Endothelial cell of umbilical vein (primary cell): ENCODE measurements at regions not wholly inside any gene's neighbourhood (a gene's known extent, or its start where the extent isn't known, plus 50 kb on each side); places are given as distances from the start of the nearest gene placed in this dataset.

Experiments used
- BruUV-seq: library from RNA; stranded (reverse); fragments of 400-500 nt; replicated peaks from 2 replicates; lab custom pipeline; 2021; lab: Mats Ljungman, UMichigan
- CTCF ChIA-PET: fragments of 300-600, 350-600 bp; sonication (Branson Sonifier 250); formaldehyde crosslinking; loops from one replicate; lab custom pipeline; 2021; ENCODE audit warnings: antibody characterized with exemption, inconsistent platforms; lab: Charles Lee
- POLR2A ChIA-PET: fragments of 300-600, 350-600 bp; sonication (Branson Sonifier 250); formaldehyde crosslinking; loops from one replicate; lab custom pipeline; 2021; ENCODE audit warnings: antibody characterized with exemption, inconsistent platforms; lab: Charles Lee
- DNase-seq: peaks from one replicate; pipeline ENCODE4 v3.0.0-alpha.2; 2011; ENCODE audit warnings: low read depth, low spot score
- FAIRE-seq: peaks from 2 replicates; lab custom pipeline; 2011; peaks lifted over from hg19 to GRCh38; lab: Jason Lieb, UNC
- H2AFZ ChIP-seq: 2 replicates; pipeline ENCODE4 v1.6.0; 2012; ENCODE audit warnings: low read depth, low read length, control low read depth, inconsistent platforms
- H3K27ac ChIP-seq: 2 replicates; pipeline ENCODE4 v1.5.1; 2011; ENCODE audit warnings: low read depth, mild to moderate bottlenecking, control low read depth, low read length, moderate library complexity; ENCODE audit not compliant: insufficient read depth
- H3K27me3 ChIP-seq, 2 experiments: 2 replicates each; pipeline versions ENCODE4 v1.6.0 to v1.6.1; 2011; ENCODE audit warnings: low read length in 2 of 2, mixed read lengths in 1 of 2; ENCODE audit not compliant: control insufficient read depth in 2 of 2, insufficient read depth in 2 of 2
- H3K36me3 ChIP-seq, 2 experiments: 2 replicates in 1 of 2; 3 replicates in 1 of 2; pipeline ENCODE4 v1.5.1; 2011; ENCODE audit warnings: low read length in 2 of 2, mild to moderate bottlenecking in 1 of 2, moderate library complexity in 1 of 2; ENCODE audit not compliant: control insufficient read depth in 2 of 2, insufficient read depth in 2 of 2; ENCODE audit errors: extremely low read depth in 1 of 2
- H3K4me1 ChIP-seq: 3 replicates; pipeline ENCODE4 v1.5.1; 2011; ENCODE audit warnings: mild to moderate bottlenecking, low read length; ENCODE audit not compliant: control insufficient read depth, insufficient read depth; ENCODE audit errors: extremely low read depth
- H3K4me2 ChIP-seq: 2 replicates; pipeline ENCODE4 v1.6.1; 2011; ENCODE audit warnings: low read length, control low read depth, mixed read lengths; ENCODE audit not compliant: insufficient read depth
- H3K4me3 ChIP-seq, 3 experiments: fragments of 200-600 bp in 1 of 3; sonication (generic), shearing (Covaris generic) in 1 of 3; replicated peaks in 1 of 3; 2 replicates each; pipeline ENCODE4 v1.5.1; 2011 to 2016; ENCODE audit warnings: control low read depth in 3 of 3, low read length in 3 of 3, mild to moderate bottlenecking in 2 of 3, inconsistent platforms in 1 of 3, low read depth in 1 of 3, moderate library complexity in 1 of 3; ENCODE audit not compliant: insufficient read depth in 1 of 3
- H3K79me2 ChIP-seq: 2 replicates; pipeline ENCODE4 v1.6.0; 2012; ENCODE audit warnings: low read length, inconsistent platforms; ENCODE audit not compliant: control insufficient read depth, insufficient read depth
- H3K9ac ChIP-seq: replicated peaks from 2 replicates; pipeline ENCODE3; 2011; ENCODE audit warnings: low read length, control low read depth; ENCODE audit not compliant: insufficient read depth; ENCODE audit errors: extremely low read depth
- H3K9me1 ChIP-seq: replicated peaks from 3 replicates; pipeline ENCODE4 v1.6.0; 2011; ENCODE audit warnings: mild to moderate bottlenecking, low read length; ENCODE audit not compliant: control insufficient read depth, insufficient read depth; ENCODE audit errors: extremely low read depth
- H3K9me3 ChIP-seq: replicated peaks from 2 replicates; pipeline ENCODE4 v1.5.1; 2012; ENCODE audit warnings: low read length, inconsistent platforms; ENCODE audit not compliant: control insufficient read depth, insufficient read depth
- H4K20me1 ChIP-seq: replicated peaks from 2 replicates; pipeline ENCODE3; 2011; ENCODE audit warnings: mild to moderate bottlenecking, low read length; ENCODE audit not compliant: control insufficient read depth, insufficient read depth; ENCODE audit errors: extremely low read depth
- CTCF ChIP-seq, 2 donors: IDR thresholded peaks; 1 replicate in 1 of 2; 2 replicates in 1 of 2; pipeline ENCODE4 v1.5.1; 2011; ENCODE audit warnings: low read length in 2 of 2, mild to moderate bottlenecking in 2 of 2, moderate library complexity in 2 of 2, control low read depth in 1 of 2, inconsistent platforms in 1 of 2, low read depth in 1 of 2; ENCODE audit not compliant: insufficient read depth in 1 of 2; ENCODE audit errors: extremely low read depth in 1 of 2
- EZH2 ChIP-seq: IDR thresholded peaks from 2 replicates; pipeline ENCODE4 v1.6.1; 2012; ENCODE audit warnings: borderline replicate concordance, low read depth, mild to moderate bottlenecking, moderate library complexity, low read length, inconsistent platforms; ENCODE audit not compliant: severe bottlenecking
- FOS ChIP-seq: IDR thresholded peaks from 2 replicates; pipeline ENCODE4 v1.6.1; 2011; ENCODE audit warnings: mild to moderate bottlenecking, low read length, moderate library complexity, borderline replicate concordance; ENCODE audit not compliant: insufficient read depth
- JUN ChIP-seq: IDR thresholded peaks from 2 replicates; pipeline ENCODE4 v1.6.1; 2011; ENCODE audit warnings: borderline replicate concordance, low read depth; ENCODE audit not compliant: insufficient read length, insufficient read depth
- MAX ChIP-seq: IDR thresholded peaks from 2 replicates; pipeline ENCODE4 v1.6.1; 2011; ENCODE audit not compliant: insufficient read depth, insufficient read length
- MYC ChIP-seq: IDR thresholded peaks from one replicate; pipeline ENCODE4 v1.6.1; 2011; ENCODE audit warnings: mild to moderate bottlenecking, low read depth, low read length
- POLR2A ChIP-seq: IDR thresholded peaks from 2 replicates; pipeline ENCODE4 v1.6.1; 2012; ENCODE audit warnings: low read depth, mild to moderate bottlenecking, control low read depth, low read length
- POLR2AphosphoS5 ChIP-seq: IDR thresholded peaks from 2 replicates; pipeline ENCODE4 v1.6.1; 2012; ENCODE audit warnings: low read depth, mild to moderate bottlenecking, control low read depth, low read length, moderate library complexity; ENCODE audit not compliant: insufficient read depth
- dilution Hi-C: fragments of 300-500 bp; cut with MboI; formaldehyde crosslinking; loops from one replicate; pipeline ENCODE4 v1.15.0; 2019; ENCODE audit warnings: low sequenced_read_pairs; ENCODE audit not compliant: extremely low pct_ligation_motif_present
- intact Hi-C: fragments of 100-400 bp; cut with micrococcal nuclease; formaldehyde crosslinking; loops from one replicate; pipeline ENCODE4 v1.10.0; 2022

GRCh38 chr1:208410409-208410808 lies 166.2 kb upstream of the PLXNA2 start:
- H3K27me3 ChIP-seq = no peaks in the 10 kb centered on the region
- no peak overlapping the region for H3K4me2 ChIP-seq
- ChIA-PET CTCF (no interaction called here), POLR2A (no interaction called here)
- no peaks in the 10 kb centered on the region for H3K36me3 ChIP-seq
- no peaks in the 10 kb centered on the region for H3K79me2 ChIP-seq
- H3K9me1 ChIP-seq = no peaks in the 10 kb centered on the region
- intact Hi-C loops = no loop called here
- dilution Hi-C loops = no loop called here
- H3K27ac ChIP-seq = no peak overlapping the region
- H3K9me3 ChIP-seq = no peaks in the 10 kb centered on the region
- H2AFZ ChIP-seq = no peak overlapping the region
- FAIRE-seq (no peak), DNase-seq (no peak)
- H3K9ac ChIP-seq = no peak overlapping the region
- no peaks in the 10 kb centered on the region for H3K4me1 ChIP-seq
- TF ChIP-seq MAX = no peak
- no peak for TF ChIP-seq POLR2A
- TF ChIP-seq POLR2AphosphoS5 = no peak
- no peak for TF ChIP-seq EZH2
- no peak for TF ChIP-seq FOS
- TF ChIP-seq JUN = no peak
- TF ChIP-seq MYC = no peak
- no peak overlapping the region for H3K4me3 ChIP-seq
- no peaks in the 10 kb centered on the region for H4K20me1 ChIP-seq
- BruUV-seq = no TSS peak

DNA sequence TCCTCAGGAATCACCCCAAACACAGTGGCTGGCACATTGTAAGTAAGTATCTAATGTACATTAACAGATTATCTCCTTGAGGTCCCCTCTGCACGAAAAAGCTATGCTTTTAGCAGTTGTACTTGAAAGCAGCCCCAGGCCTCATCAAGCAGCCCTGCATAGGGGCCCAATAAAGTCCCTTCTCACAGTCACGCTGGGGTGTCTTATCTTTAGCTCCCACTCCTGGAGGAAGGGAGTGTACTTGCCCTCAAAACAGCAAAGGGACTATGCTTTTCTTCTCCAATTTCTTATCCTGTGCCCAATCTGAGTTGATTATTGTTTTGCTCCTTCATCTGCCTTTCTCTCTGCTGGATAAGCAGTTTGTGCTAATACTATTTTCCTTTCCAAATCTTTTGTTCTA lies 168.8 kb upstream of the PLXNA2 start:
- DNase-seq = no peak
- Histone ChIP-seq H3K4me3 (no peak overlapping the region), H3K27me3 (no peaks in the 10 kb centered on the region), H3K27ac (no peak overlapping the region), H4K20me1 (no peaks in the 10 kb centered on the region), H3K4me1 (no peaks in the 10 kb centered on the region), H3K9me3 (no peaks in the 10 kb centered on the region), H3K4me2 (no peak overlapping the region), H3K9me1 (no peaks in the 10 kb centered on the region), H2AFZ (no peak overlapping the region), H3K36me3 (no peaks in the 10 kb centered on the region), H3K79me2 (no peaks in the 10 kb centered on the region), H3K9ac (no peak overlapping the region)
- intact Hi-C loops (no loop called here), dilution Hi-C loops (no loop called here)
- POLR2A ChIA-PET = no interaction called here
- no TSS peak for BruUV-seq
- TF ChIP-seq MYC (no peak), CTCF (IDR thresholded peaks at IDR 0.05; ENCODE audit: extremely low read depth in 1 of 2, insufficient read depth in 1 of 2, low read depth in 1 of 2, low read length in 2 of 2) (no peak), EZH2 (no peak)
- no peak for FAIRE-seq
- CTCF ChIA-PET = no interaction called here
